Tibial artery (tissue), 4 donors: ENCODE measurements at regions not wholly inside any gene's neighbourhood (a gene's known extent, or its start where the extent isn't known, plus 50 kb on each side); places are given as distances from the start of the nearest gene placed in this dataset.

Experiments
- DNase-seq, 2 donors: peaks; one replicate each; pipeline ENCODE4 v3.0.0-alpha.2; 2019
- H3K27ac ChIP-seq, 2 donors: fragments of 200-600 bp; sonication (generic) in 1 of 2; 1 replicate in 1 of 2; 2 replicates in 1 of 2; pipeline ENCODE4 v1.5.1; 2018 to 2019; ENCODE audit warnings: mild to moderate bottlenecking in 1 of 2
- H3K27me3 ChIP-seq, 2 donors: fragments of 200-600 bp; sonication (generic) in 1 of 2; one replicate each; pipeline versions ENCODE4 v1.5.1 to v1.6.0; 2016 to 2019
- H3K36me3 ChIP-seq, 3 donors: fragments of 200-600 bp; sonication (generic) in 2 of 3; one replicate each; pipeline ENCODE4 v1.5.1; 2016 to 2019; ENCODE audit warnings: mild to moderate bottlenecking in 2 of 3
- H3K4me1 ChIP-seq, 4 donors: fragments of 200-600 bp; sonication (generic) in 2 of 4; 1 replicate in 3 of 4; 2 replicates in 1 of 4; pipeline ENCODE4 v1.5.1; 2016 to 2019
- H3K4me3 ChIP-seq, 2 donors: fragments of 200-600 bp; sonication (generic) in 1 of 2; 1 replicate in 1 of 2; 2 replicates in 1 of 2; pipeline ENCODE4 v1.5.1; 2018 to 2019; ENCODE audit warnings: mild to moderate bottlenecking in 2 of 2
- H3K9me3 ChIP-seq, 3 donors: fragments of 200-600 bp; sonication (generic) in 1 of 3; one replicate each; pipeline ENCODE4 v1.5.1; 2016 to 2019
- intact Hi-C: fragments of 100-400 bp; cut with DNase I; formaldehyde crosslinking; loops from one replicate; pipeline ENCODE4 v1.15.0; 2023; ENCODE audit warnings: low total_unique reads
- TF ChIP-seq, protein P1 (sequence below), 2 experiments: fragments of 200-600 bp in 1 of 2; fragments of 450-650 bp in 1 of 2; IDR thresholded peaks; one replicate each; pipeline ENCODE4 v1.5.1; 2017 to 2019; ENCODE audit warnings: antibody characterized with exemption in 2 of 2, mild to moderate bottlenecking in 1 of 2, moderate library complexity in 1 of 2

DNA sequence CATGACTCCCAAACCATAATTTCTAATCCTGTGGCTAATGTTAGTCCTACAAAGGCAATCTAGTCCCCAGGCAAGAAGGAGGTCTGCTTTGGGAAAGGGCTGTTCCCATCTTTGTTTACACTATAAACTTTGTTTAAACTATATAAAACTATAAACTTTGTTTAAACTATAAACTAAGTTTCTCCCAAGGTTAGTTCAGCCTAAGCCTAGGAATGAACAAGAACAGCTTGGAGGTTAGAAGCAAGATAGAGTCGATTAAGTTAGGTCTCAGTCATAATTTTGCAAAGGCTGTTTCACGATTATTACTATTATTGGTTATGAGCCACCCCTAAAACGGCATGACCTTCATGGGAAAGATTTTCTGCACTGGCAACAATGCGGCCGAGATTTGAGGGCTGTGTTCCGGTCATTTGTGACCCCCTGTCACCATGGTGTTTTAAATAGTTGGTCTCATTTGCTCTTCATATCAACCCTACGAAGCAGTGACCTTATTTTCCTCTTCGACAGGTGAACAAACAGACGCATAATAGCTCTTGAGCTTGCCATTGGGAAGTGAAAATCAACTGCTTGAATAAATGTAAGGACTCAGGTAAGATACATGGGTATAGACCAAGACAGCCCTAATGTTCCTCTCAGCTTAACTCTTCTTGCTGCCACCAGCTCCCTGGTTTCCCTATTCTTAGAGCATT, 322.6 kb upstream of the TMEM132C start:
- Histone ChIP-seq H3K4me1 (no peaks in the 10 kb centered on the region), H3K27me3 (no peaks in the 10 kb centered on the region), H3K36me3 (no peaks in the 10 kb centered on the region), H3K4me3 (no peak overlapping the region), H3K9me3 (no peaks in the 10 kb centered on the region), H3K27ac (no peak overlapping the region)
- intact Hi-C loops = no loop called here
- TF ChIP-seq, protein P1, sequence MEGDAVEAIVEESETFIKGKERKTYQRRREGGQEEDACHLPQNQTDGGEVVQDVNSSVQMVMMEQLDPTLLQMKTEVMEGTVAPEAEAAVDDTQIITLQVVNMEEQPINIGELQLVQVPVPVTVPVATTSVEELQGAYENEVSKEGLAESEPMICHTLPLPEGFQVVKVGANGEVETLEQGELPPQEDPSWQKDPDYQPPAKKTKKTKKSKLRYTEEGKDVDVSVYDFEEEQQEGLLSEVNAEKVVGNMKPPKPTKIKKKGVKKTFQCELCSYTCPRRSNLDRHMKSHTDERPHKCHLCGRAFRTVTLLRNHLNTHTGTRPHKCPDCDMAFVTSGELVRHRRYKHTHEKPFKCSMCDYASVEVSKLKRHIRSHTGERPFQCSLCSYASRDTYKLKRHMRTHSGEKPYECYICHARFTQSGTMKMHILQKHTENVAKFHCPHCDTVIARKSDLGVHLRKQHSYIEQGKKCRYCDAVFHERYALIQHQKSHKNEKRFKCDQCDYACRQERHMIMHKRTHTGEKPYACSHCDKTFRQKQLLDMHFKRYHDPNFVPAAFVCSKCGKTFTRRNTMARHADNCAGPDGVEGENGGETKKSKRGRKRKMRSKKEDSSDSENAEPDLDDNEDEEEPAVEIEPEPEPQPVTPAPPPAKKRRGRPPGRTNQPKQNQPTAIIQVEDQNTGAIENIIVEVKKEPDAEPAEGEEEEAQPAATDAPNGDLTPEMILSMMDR (IDR thresholded peaks at IDR 0.05) = no peak
- no peak for DNase-seq

DNA sequence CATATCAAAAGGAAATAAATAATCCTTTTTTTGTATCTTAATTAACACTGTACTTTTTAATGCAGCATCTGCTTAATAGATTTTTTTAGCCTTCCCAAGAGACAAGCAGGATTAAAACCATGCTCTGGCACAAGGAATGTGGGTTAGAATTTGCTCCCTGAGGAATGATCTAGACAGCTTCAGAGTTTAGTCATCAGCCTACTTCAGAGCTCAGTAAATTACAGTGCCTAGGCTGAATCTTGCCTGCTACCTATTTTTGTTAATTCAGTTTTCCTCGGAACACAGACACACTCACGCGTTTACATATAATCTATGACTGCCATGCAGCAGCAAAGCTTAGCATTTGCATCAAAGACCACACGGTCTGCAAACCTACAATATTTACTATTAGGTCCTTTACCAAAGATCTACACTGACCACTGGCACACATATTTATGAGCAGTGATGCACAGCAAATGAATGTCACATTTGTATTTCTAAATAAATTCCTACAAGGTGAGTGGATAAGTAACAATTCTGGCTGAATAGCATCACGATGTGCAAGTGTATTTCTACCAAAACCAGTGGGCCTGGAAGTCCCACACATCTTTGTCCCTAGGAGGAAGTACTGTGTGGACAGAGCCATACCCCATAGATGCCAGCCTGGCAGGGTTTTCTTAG, 309.8 kb upstream of the TMEM132C start:
- no peak overlapping the region for H3K27ac ChIP-seq
- no peak overlapping the region for H3K4me3 ChIP-seq

DNA sequence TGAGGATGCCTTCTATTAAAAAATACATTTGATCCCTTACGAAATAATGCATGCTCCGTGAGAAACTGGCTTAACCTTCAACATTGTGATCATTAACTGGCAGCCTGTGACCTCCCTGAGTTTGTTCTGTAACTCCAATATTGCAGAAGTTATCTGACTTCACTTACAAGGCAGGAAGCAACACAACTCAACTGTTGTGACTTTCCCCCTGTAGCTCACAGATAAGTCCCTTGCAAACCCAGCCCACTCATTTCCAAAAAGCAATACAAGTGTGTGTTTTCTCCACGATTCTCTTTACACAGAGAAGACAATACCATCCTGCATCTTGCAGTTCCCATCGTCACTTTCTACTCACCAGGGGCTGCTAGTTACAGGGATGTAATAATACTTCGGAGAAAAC, 304.7 kb upstream of the TMEM132C start:
- intact Hi-C loops = no loop called here

More for the DNA sequence above, 309.8 kb upstream of the TMEM132C start:
- H3K27me3 ChIP-seq = no peaks in the 10 kb centered on the region
- TF ChIP-seq, protein P1 (IDR thresholded peaks at IDR 0.05) = no peak
- no peak for DNase-seq
- intact Hi-C loops = no loop called here
- no peaks in the 10 kb centered on the region for H3K36me3 ChIP-seq
- no peaks in the 10 kb centered on the region for H3K9me3 ChIP-seq
- H3K4me1 ChIP-seq = peaks cover 0 to 10% (median 0%) of the 10 kb centered on the region in 4 donors

DNA sequence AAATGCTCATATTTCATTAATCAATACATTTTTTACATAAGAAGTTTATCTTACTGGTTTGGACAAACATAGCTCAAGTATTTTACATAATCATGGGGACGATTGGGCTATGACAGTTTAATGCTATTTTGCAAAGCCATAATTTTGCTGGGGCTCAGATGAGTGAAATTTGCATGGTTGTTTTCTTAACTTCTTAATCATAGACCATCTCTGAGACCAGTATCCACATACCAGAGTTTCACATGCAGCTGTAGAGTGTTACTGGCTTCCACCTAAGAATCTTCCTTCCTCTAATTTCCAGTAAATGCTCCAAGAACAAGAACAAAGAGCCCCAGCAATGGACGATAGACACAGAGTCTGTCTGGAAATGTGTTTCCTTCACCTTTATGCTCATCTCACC, 303.0 kb upstream of the TMEM132C start:
- no peaks in the 10 kb centered on the region for H3K36me3 ChIP-seq
- TF ChIP-seq, protein P1 (IDR thresholded peaks at IDR 0.05) = no peak
- no peak overlapping the region for H3K27ac ChIP-seq
- intact Hi-C loops = no loop called here
- no peaks in the 10 kb centered on the region for H3K27me3 ChIP-seq
- H3K4me1 ChIP-seq = peaks cover 0 to 4% (median 0%) of the 10 kb centered on the region in 4 donors
- H3K4me3 ChIP-seq = no peak overlapping the region
- peaks cover 0 to 12% (median 4%) of the 10 kb centered on the region in 3 donors for H3K9me3 ChIP-seq
- no peak for DNase-seq

More for the DNA sequence above, 304.7 kb upstream of the TMEM132C start:
- H3K27ac ChIP-seq = no peak overlapping the region
- DNase-seq = no peak
- no peaks in the 10 kb centered on the region for H3K27me3 ChIP-seq
- H3K4me3 ChIP-seq = no peak overlapping the region
- H3K36me3 ChIP-seq = no peaks in the 10 kb centered on the region
- H3K9me3 ChIP-seq = peaks cover 0 to 10% (median 3%) of the 10 kb centered on the region in 3 donors
- TF ChIP-seq, protein P1 (IDR thresholded peaks at IDR 0.05) = no peak
- peaks cover 0 to 5% (median 0%) of the 10 kb centered on the region in 4 donors for H3K4me1 ChIP-seq

DNA sequence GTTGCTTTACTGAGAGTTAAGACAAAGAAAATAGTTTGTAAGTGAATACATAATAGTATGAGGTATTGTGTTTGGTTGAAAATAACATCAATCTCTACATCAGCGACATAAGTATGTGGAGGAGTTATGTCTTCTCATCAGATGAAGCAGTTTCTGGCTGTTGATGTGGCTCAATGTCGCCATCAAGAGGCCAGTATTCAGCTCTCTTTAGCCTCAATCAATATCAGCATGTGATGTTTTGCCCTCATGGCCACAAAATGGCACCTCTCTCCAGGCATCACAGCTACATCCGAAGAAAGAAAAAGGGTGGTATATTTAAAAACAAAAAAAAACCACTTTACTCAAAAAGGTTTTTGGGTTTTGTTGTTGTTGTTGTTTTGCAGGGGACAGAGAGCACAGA, 302.3 kb upstream of the TMEM132C start:
- Histone ChIP-seq H3K4me1 (peaks cover 0 to 4% (median 0%) of the 10 kb centered on the region in 4 donors), H3K27me3 (no peaks in the 10 kb centered on the region), H3K27ac (no peak overlapping the region), H3K4me3 (no peak overlapping the region), H3K36me3 (no peaks in the 10 kb centered on the region), H3K9me3 (peaks cover 0 to 12% (median 4%) of the 10 kb centered on the region in 3 donors)
- intact Hi-C loops = no loop called here
- DNase-seq = no peak
- TF ChIP-seq, protein P1 (IDR thresholded peaks at IDR 0.05) = no peak
